ENCODE measurements at regions not wholly inside any gene's neighbourhood (a gene's known extent, or its start where the extent isn't known, plus 50 kb on each side); places are given as distances from the start of the nearest gene placed in this dataset.

DNA sequence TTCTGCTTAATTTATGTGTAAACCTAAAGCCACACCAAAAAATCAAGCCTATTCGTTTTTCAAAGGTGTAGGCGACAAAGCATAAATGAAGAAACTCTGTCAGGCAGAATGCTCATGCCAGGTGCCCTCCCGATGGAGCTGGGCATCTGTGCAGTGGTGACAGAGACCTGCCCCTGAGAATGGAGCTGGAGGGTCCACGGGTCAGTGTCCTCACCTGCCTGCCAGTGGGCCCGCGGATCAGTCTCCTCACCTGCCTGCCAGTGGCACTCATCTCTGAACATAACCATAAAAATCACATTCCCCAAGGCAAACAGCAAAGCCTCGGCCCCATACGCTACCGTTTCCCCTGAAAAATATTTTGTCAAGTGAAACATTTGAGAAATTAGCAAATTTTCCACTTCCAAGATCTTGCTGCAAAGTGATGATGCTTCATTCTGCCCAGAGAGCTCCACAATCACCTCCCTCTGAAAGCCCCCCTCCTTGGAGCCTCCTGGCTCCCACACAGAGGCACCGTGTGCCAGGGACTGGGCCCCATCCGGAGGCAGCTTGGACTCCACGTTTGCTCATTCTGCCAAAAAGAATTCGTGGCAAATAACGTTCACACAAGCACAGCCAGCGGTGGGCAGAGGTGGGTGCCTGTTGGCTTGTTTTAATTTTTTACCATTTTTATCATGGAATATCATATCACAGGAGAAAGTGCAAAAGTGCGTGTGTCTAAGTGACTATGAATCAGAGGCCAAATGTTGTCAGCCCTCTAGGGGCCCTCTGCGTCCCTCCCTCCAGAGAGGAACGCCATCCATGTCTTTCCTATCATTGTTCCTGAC is 88.8 kb downstream of the YTHDF1 start:
- TF ChIP-seq KHSRP (IDR thresholded peaks at IDR 0.05) (no peak), NBN (IDR thresholded peaks at IDR 0.05; ENCODE audit: low read depth) (no peak), POLR2AphosphoS5 (IDR thresholded peaks at IDR 0.05; ENCODE audit: control insufficient read depth, insufficient read depth, low read depth, low read length) (no peak), POLR2H (tag; IDR thresholded peaks at IDR 0.05; ENCODE audit: low read depth) (no peak), CBX2 (IDR thresholded peaks at IDR 0.05; ENCODE audit: insufficient read depth, low read length, poor library complexity, severe bottlenecking) (no peak), NKRF (IDR thresholded peaks at IDR 0.05; ENCODE audit: borderline replicate concordance) (no peak), CBX1 (IDR thresholded peaks at IDR 0.05; ENCODE audit: low read depth) (no peak)
- TF ChIP-seq, protein P1, sequence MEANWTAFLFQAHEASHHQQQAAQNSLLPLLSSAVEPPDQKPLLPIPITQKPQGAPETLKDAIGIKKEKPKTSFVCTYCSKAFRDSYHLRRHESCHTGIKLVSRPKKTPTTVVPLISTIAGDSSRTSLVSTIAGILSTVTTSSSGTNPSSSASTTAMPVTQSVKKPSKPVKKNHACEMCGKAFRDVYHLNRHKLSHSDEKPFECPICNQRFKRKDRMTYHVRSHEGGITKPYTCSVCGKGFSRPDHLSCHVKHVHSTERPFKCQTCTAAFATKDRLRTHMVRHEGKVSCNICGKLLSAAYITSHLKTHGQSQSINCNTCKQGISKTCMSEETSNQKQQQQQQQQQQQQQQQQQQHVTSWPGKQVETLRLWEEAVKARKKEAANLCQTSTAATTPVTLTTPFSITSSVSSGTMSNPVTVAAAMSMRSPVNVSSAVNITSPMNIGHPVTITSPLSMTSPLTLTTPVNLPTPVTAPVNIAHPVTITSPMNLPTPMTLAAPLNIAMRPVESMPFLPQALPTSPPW (CRISPR knock-in tag; IDR thresholded peaks at IDR 0.05): no peak

All from K562 (cell line).